Prostate gland (tissue), 2 donors: ENCODE measurements at regions not wholly inside any gene's neighbourhood (a gene's known extent, or its start where the extent isn't known, plus 50 kb on each side); places are given as distances from the start of the nearest gene placed in this dataset.

Source experiments
- CTCF ChIP-seq, 4 experiments: fragments of 200-600 bp in 2 of 4; fragments of 450-650 bp in 2 of 4; sonication (generic) in 2 of 4; IDR thresholded peaks; 1 replicate in 3 of 4; 2 replicates in 1 of 4; pipeline ENCODE4 v1.5.1; 2016 to 2019; ENCODE audit warnings: antibody characterized with exemption in 4 of 4, mild to moderate bottlenecking in 2 of 4, moderate library complexity in 2 of 4
- POLR2A ChIP-seq: fragments of 450-650 bp; IDR thresholded peaks from one replicate; pipeline ENCODE4 v1.6.1; 2016; ENCODE audit warnings: antibody characterized with exemption, mild to moderate bottlenecking
- POLR2AphosphoS5 ChIP-seq: sonication (generic); formaldehyde crosslinking; IDR thresholded peaks from one replicate; pipeline ENCODE4 v1.6.1; 2017; ENCODE audit warnings: antibody characterized with exemption

- TF ChIP-seq CTCF (IDR thresholded peaks at IDR 0.05) (no peak), POLR2AphosphoS5 (no peak), POLR2A (no peak)
These were observed 647.1 kb downstream of the ANKRD50 start for GRCh38 chr4:124065422-124065821.
